ENCODE measurements at regions not wholly inside any gene's neighbourhood (a gene's known extent, or its start where the extent isn't known, plus 50 kb on each side); places are given as distances from the start of the nearest gene placed in this dataset.

GRCh38 chr6:147149092-147149491 lies 55.1 kb upstream of the STXBP5 start:
- TF ChIP-seq CTCF (IDR thresholded peaks at IDR 0.05; ENCODE audit: poor library complexity), result no peak
- TF ChIP-seq EZH2phosphoT487 (IDR thresholded peaks at IDR 0.05; ENCODE audit: low read depth, severe bottlenecking, unreplicated experiment), result no peak

Measured in hepatocyte (in vitro differentiated cells).